Colonic mucosa (tissue), 4 donors: ENCODE measurements at regions not wholly inside any gene's neighbourhood (a gene's known extent, or its start where the extent isn't known, plus 50 kb on each side); places are given as distances from the start of the nearest gene placed in this dataset.

Experiments used
- DNase-seq: peaks from one replicate; pipeline ENCODE4 v3.0.0-alpha.2; 2020
- H3K27ac ChIP-seq: fragments of 200-600 bp; one replicate; pipeline ENCODE4 v1.8.0; 2021
- H3K27me3 ChIP-seq: fragments of 200-600 bp; one replicate; pipeline ENCODE4 v1.8.0; 2021
- H3K36me3 ChIP-seq: fragments of 200-600 bp; one replicate; pipeline ENCODE4 v1.8.0; 2021
- H3K4me1 ChIP-seq: fragments of 200-600 bp; one replicate; pipeline ENCODE4 v1.8.0; 2021; ENCODE audit warnings: mild to moderate bottlenecking
- H3K4me3 ChIP-seq: fragments of 200-600 bp; one replicate; pipeline ENCODE4 v1.8.0; 2021
- H3K9ac ChIP-seq, 2 donors: one replicate each; pipeline ENCODE4 v1.7.0; 2013; ENCODE audit warnings: control low read depth in 2 of 2, low read depth in 2 of 2, low read length in 2 of 2
- H3K9me3 ChIP-seq: fragments of 200-600 bp; one replicate; pipeline ENCODE4 v1.8.0; 2021
- CTCF ChIP-seq: fragments of 200-600 bp; IDR thresholded peaks from one replicate; pipeline ENCODE4 v1.8.0; 2022; ENCODE audit warnings: antibody characterized with exemption, mild to moderate bottlenecking
- intact Hi-C: fragments of 100-400 bp; cut with DNase I; formaldehyde crosslinking; loops from one replicate; pipeline ENCODE4 v1.14.1; 2022
- donor health status: healthy.
- donor health status: DM: no; HTN: no; CAD: no.
- donor health status: DM: no; HTN: no; CAD: no.

GRCh38 chr7:15967551-15967950, 281.1 kb upstream of the MEOX2 start:
- no peaks in the 10 kb centered on the region for H3K4me1 ChIP-seq
- H3K9ac ChIP-seq = no peak overlapping the region
- no peak overlapping the region for H3K4me3 ChIP-seq
- intact Hi-C loops = no loop called here
- no peaks in the 10 kb centered on the region for H3K36me3 ChIP-seq
- no peak for TF ChIP-seq CTCF
- no peaks in the 10 kb centered on the region for H3K27me3 ChIP-seq
- no peaks in the 10 kb centered on the region for H3K9me3 ChIP-seq
- no peak overlapping the region for H3K27ac ChIP-seq
- DNase-seq = no peak

- TF ChIP-seq CTCF = no peak
- Histone ChIP-seq H3K36me3 (no peaks in the 10 kb centered on the region), H3K9me3 (no peaks in the 10 kb centered on the region), H3K27ac (no peak overlapping the region), H3K27me3 (no peaks in the 10 kb centered on the region), H3K4me1 (no peaks in the 10 kb centered on the region), H3K9ac (no peak overlapping the region), H3K4me3 (no peak overlapping the region)
- DNase-seq = no peak
- intact Hi-C loops = no loop called here
Measured at GRCh38 chr7:15967121-15967520, 280.6 kb upstream of the MEOX2 start.

- intact Hi-C loops = no loop called here
Measured at GRCh38 chr7:15963206-15963605, 276.7 kb upstream of the MEOX2 start.

GRCh38 chr7:15954671-15955354, 268.3 kb upstream of the MEOX2 start:
- H3K4me3 ChIP-seq = no peak overlapping the region
- no peaks in the 10 kb centered on the region for H3K27me3 ChIP-seq
- H3K9me3 ChIP-seq = no peaks in the 10 kb centered on the region
- H3K27ac ChIP-seq = no peak overlapping the region
- no peaks in the 10 kb centered on the region for H3K36me3 ChIP-seq
- no peaks in the 10 kb centered on the region for H3K4me1 ChIP-seq
- no peak overlapping the region for H3K9ac ChIP-seq
- no peak for TF ChIP-seq CTCF
- DNase-seq = no peak
- intact Hi-C loops = no loop called here

More at GRCh38 chr7:15963206-15963605, 276.7 kb upstream of the MEOX2 start:
- Histone ChIP-seq H3K27me3 (no peaks in the 10 kb centered on the region), H3K4me3 (no peak overlapping the region), H3K36me3 (no peaks in the 10 kb centered on the region), H3K9me3 (no peaks in the 10 kb centered on the region), H3K9ac (no peak overlapping the region), H3K4me1 (no peaks in the 10 kb centered on the region), H3K27ac (no peak overlapping the region)
- DNase-seq = no peak
- TF ChIP-seq CTCF = no peak

- intact Hi-C loops = no loop called here
- H3K4me1 ChIP-seq = no peaks in the 10 kb centered on the region
- no peaks in the 10 kb centered on the region for H3K36me3 ChIP-seq
- no peaks in the 10 kb centered on the region for H3K9me3 ChIP-seq
- no peak overlapping the region for H3K27ac ChIP-seq
- H3K27me3 ChIP-seq = no peaks in the 10 kb centered on the region
- H3K4me3 ChIP-seq = no peak overlapping the region
- no peak for TF ChIP-seq CTCF
- no peak overlapping the region for H3K9ac ChIP-seq
- no peak for DNase-seq
Measured at GRCh38 chr7:15950299-15950698, 263.8 kb upstream of the MEOX2 start.
